GM18868 (cell line): ENCODE measurements at regions not wholly inside any gene's neighbourhood (a gene's known extent, or its start where the extent isn't known, plus 50 kb on each side); places are given as distances from the start of the nearest gene placed in this dataset.

Experiments
- ATAC-seq: cut with Tn5 transposase; IDR thresholded peaks from one replicate; pipeline ENCODE4 v1.9.1; 2021; ENCODE audit warnings: mild to moderate bottlenecking, moderate library complexity; ENCODE audit not compliant: unreplicated experiment

DNA sequence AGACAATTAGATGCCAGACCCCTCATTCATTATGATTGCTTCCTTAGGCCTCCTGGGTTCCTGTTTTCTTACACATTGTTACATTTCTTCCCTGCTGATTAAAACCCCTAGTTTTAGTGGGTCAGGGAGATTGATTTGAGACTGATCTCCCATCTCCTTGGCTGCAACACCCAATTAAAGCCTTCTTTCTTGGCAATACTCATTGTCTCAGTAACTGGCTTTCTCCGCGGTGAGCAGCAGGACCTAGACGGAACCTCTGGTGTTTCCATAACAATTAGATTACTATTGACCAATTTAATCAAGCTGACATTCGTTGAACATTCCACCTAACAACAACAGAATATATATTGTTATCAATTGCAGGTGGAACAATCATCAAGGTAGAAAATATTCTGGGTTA, 1676.4 kb upstream of the SLC39A10 start:
- no peak for ATAC-seq

DNA sequence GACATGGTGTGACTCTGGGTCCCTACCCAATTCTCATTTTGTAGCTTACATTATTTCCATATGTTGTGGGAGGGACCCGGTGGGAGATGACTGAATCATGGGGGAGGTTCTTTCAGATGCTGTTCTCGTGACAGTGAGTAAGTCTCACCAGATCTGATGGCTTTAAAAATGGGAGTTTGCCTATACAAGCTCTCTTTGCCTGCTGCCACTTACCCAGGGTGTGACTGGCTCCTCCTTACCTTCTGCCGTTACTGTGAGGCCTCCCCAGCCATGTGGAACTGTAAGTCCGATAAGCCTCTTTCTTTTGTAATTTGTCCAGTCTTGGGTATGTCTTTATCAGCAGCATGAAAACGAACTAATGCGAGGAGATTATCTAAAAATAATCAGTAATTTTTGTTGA, 1683.2 kb upstream of the SLC39A10 start:
- no peak for ATAC-seq

DNA sequence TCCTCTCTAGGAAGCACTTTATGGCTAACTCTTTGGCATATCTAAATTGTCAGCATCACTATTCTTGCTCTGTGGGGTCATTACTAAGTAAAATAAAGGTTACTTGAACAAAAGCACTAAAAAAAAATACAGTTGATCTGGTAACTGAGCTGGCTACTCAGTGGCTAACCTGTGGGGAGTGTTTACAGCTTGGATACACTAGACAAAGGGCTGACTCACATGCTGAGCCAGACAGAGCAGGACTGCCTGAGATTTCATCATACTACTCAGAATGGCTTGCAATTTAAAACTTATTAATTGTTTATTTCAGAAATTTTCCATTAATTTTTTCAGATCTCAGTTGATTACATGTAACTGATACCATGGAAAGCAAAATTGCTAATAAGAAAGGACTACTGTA, 1690.4 kb upstream of the SLC39A10 start:
- no peak for ATAC-seq

DNA sequence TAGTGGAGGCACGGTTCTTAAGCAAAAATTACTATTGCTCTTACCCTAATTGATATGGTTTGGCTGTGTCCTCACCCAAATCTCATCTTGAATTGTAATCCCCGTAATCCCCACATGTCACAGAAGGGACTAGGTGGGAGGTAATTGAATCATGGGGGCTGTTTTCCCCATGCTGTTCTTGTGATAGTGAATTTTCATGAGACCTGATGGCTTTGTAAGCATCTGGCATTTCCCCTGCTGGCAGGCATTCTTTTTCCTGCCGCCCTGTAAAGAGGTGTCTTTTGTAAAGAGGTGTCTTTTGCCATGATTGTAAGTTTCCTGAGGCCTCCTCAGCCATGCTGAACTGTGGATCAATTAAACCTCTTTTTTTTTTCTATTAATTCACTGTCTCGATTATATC, 1691.8 kb upstream of the SLC39A10 start:
- ATAC-seq, result no peak

DNA sequence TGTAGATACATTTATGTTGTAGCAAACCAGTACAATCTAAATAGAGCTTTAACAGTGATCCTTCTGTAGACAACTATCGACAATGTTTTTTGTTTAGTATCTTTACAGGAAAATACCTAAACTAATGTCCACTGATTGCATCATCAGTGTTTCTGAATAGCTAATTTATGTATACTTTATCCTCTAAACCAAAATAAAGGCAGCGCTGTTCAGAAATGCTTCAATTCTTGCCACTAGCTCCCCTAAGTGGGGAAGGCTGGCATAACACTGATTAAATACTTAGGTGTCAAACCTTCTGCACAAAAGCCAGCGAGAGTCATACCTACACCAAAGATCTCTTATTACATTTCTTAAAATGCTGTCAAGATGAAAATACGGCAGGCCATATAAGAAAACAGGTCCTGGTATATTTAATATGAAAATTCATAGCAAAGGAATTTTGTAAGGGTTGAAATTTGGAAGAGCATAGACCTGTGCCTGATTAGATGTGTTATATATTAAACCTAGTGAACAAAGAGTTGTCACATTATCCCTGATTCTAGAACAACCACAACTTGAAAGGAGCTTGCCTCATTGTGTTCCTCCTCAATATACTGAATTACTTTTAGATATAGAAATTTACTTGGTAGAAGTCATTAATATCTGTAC, 1693.4 kb upstream of the SLC39A10 start:
- ATAC-seq, result peak; percentile 80

DNA sequence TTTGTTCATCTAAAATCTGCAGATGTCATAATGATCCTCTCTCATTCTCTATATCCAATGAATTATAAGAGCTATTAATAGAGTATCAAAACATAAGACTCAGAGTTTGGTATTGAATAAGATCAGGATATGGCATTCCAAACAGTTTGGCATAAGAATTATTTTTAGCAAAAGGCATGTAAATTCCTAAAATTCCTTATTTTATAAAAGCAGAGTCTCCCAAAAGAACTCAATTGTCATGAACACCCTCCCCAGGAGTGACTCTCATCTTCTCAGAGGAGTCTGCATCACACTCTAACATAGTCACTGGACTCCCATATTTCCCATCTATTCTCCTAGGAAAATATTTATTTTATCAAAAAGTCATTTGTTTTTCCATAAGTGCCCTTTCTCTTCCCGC, 1710.2 kb upstream of the SLC39A10 start:
- no peak for ATAC-seq

DNA sequence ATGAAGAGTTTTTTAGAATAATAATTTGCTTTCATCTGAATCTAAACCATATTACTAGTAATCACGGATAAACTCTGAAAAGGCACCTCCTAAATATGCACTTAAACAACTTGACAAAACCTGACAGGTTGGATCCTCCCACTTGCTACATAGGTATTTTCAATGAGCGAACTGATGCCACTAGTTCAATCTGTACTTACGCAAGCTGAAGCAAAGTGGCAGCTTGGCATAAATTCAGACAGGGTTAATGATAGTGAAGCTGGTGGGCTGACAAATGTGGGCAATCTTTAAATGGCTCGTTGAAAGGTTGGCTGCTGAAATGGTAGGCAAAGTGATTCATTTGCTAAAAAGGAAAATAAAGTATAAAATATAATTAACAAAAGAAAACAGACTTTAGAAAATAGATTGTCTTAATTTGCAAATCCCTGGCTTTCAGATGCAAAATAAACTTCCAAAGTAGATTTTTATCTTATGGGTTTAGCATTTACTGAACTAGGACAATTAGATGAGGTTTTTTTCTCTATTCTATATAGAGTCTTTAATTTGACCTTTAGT, 1713.5 kb upstream of the SLC39A10 start:
- no peak for ATAC-seq

DNA sequence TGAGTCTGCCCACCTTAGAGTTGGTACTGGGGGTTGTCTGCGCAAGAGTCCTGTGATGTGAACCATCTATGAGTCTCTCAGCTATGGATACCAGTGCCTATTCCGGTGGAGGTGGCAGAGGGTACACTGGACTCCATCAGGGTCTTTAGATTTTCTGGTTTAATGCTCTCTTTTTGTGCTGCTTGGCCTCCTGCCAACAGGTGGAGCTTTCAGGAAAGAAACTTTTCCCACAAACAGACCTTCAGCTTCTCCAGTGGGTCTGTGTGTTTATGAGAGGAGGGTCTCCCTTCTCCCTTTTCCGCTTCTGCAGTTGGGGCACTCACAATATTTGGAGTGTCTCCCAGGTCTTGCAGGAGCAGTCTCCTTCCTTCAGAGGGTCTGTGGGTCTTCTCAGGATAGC, 1721.9 kb upstream of the SLC39A10 start:
- ATAC-seq, result no peak

DNA sequence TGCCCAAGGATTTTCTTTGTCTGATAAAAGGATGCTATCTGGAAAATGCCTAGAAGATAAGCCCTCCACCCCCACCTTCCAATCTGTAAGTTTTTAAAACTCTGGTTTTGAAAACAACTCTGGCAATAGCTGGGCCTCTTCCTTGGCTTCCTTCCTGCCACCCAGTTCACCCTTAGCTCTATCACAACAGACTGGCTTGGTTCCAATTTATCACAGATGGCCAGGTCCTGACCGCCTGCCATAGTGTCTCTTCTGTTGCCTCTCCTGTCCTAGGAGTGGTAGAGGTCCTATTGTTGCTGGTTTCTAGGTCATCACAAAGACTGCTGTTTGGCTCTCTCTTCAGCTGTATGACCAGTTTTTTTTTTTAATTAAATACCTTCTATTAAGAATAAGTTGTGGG, 1727.9 kb upstream of the SLC39A10 start:
- no peak for ATAC-seq

DNA sequence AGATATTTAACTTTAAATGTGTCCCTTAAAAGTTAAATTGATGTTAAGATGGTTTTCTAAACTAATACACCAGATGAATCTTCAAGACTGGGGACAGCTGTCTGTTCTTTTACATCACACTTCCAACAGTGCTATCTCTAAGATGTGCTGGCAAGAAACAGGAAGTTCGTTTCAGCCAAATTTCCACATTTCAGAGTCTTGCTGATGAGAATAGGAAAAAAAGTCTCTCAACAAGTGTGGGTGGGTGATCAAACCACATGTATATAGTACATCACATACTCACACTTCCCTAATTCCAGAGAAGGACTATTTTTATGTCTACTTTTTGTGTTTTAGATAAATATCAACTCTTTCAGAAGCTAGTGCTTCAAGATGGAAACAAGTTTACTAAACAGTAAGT, 1712.8 kb upstream of the TMEFF2 start:
- ATAC-seq, result no peak

DNA sequence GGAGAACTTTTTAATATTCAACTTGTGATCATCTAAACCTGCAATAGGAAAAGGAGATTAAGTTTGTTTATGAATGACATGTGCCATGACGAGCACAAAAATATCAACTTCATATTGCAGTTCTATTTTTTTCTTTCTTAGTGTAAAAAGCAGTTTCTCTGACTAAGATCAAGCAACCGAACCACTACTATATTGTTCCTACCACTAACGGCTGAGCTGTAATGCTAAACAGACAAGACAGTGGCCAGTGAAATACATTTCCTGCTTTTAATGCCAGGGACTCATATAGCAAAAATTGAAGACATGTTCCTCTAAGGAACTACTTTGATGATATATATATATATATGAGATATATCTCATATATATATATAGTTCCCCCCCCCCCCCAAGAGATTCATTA, 1705.6 kb upstream of the TMEFF2 start:
- no peak for ATAC-seq

DNA sequence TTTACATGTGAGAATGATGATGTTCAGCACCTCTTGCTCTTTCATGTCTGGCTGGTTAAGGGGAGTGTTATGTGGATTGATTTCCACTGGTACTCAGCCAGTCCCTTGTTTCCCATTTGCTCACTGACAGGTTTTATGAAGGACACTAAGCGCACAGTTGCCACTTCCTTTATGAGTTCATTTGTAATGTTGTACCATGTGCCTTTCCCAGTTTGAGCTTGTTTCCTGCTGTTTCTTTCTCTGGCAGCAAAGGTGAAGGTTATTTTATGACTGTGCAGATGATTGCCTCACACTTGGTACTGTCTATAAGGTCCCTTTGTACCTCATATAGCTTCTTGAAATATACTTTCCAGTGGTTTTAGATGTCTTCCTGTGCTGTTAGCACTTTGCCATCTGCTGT, 1700.5 kb upstream of the TMEFF2 start:
- no peak for ATAC-seq

DNA sequence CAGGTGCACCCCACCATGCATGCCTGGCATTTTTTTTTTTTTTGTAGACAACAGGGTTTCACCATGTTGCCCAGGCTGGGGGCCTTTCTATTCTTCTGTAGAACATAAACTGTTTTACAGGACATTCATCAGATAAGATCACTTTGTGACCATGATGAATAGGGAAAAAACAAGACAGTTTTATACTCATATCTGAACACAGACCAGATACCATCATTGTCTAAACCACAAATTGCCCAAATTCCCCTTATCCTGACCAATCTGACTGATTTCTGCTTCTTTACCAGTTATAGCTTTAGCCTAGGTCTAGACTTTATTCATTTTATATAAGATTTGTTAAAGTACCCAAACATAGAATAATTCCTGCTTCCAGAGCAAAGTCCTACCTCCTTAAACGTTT, 1699.3 kb upstream of the TMEFF2 start:
- ATAC-seq, result peak; percentile 55

DNA sequence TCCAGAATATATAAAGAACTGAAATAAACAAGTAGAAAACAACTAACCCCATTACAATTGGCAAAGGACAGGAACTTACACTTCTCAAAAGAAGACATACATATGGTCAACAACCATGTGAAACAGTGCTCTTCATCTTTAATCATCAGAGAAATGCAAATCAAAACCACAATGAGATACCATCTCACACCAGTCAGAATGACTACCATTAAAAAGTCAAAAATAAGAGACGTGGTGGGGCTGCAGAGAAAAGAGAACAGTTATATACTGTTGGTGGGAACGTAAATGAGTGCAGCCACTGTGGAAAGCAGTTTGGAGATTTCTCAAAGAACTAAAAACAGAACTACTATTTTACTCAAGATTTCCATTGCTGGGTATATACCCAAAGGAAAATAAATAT, 1696.3 kb upstream of the TMEFF2 start:
- ATAC-seq, result peak; percentile 77

DNA sequence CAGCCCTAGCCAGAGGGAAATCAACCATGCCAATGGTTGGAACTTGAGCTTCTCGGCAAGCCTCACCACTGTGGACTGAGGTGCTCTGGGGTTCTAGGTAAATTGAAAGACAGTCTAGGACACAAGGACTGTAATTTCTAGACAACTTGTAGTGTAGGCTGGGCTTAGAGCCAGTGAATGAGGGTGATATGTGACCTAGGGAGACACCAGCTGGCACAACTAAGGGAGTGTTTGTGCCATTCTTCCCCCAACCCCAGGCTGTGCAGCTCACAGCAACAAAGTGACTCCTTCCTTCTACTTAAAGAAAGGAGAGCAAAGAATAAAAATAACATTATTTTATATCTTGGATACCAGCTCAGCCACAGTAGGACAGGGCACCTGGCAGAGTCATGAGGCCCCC, 1690.7 kb upstream of the TMEFF2 start:
- ATAC-seq, result no peak

DNA sequence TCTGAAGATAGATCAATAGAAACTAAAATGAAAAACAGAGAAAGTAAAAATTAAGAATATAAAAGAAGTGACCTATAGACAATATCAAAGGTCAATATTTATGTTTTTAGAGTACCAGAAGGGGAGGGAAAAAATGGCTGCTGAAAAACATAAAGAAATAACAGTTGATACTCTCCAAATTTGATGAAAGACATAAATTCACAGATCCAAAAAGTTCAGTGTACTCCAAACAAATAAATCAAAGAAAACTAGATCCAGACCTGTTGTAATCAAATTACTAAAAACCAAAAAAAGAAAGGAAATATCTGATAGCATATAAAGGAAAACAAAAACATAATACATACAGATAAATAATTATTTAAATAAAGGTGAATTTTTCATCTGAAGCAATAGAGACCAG, 1689.1 kb upstream of the TMEFF2 start:
- no peak for ATAC-seq

DNA sequence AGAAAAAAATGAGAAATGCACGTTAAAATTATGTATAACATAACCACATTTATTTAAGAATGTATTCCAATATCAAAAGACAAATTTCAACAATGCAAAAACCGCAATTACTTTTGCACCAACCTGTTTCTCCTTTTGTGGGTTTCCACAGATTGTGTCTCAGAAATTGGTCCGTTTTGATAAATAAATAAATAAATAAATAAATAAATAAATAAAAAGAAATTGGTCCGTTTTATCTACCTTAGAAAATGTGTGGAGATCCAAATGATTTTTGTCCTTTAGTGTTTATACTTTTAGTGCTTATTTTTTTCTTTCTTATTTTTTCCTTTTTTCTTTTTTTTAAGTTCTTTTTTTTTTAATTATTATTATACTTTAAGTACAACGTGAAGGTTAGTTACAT, 1682.2 kb upstream of the TMEFF2 start:
- ATAC-seq, result no peak

DNA sequence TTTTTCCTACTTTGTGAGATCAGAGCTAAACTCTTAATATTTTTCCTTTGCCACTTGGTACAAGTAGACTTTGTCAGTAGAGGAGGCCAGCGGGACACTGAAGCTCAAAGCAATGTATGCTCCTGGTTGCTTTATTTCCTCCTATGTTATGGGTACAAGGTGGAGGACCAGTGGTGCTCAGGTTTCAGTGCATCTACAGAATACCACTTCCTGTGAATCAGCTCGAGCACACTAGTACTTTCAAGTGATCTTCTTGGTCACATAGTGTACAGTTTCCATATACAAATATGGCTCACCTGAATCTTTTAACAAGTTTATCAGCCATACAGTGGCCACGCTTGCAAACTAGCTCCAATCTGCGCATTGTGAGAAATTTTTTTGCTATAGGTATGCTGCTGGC, 1674.8 kb upstream of the TMEFF2 start:
- ATAC-seq, result no peak

DNA sequence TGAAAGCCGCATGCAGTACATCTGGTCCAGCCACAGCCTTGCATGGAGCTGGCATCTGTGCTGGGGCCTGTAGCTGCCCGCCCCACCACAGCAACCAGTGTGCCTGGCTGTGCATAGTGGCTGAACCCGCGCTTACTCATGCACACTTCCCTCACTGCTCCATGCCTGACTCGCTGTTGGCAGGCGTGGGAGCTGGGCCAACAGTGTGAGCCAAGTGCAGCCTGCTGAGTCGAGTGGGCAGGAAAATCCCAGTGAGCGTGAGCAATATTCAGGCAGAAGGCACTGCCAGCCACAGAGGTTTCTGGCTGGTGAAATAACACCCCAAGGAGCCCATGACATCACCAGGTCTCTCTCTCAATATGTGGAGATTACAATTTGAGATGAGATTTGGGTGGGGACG, 1674.1 kb upstream of the TMEFF2 start:
- no peak for ATAC-seq

DNA sequence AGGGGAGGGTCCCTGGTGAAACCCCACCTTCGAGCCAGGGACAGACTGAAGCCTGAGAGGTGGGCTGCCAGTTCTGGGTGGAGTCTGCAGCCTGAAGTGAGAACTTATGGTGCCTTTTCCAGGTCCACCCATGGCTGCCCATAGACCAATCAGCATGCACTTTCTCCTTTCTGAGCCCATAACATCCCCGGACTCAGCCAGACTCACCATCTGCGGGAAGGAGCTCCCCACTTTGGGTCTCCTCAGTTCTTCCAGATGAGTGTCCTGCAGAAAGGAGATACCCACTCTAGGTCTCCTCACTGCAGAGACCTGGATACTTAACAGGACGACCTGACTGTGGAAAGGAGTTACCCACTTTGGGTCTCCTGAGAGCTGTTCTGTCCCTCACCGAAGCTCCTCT, 1673.4 kb upstream of the TMEFF2 start:
- ATAC-seq, result no peak

DNA sequence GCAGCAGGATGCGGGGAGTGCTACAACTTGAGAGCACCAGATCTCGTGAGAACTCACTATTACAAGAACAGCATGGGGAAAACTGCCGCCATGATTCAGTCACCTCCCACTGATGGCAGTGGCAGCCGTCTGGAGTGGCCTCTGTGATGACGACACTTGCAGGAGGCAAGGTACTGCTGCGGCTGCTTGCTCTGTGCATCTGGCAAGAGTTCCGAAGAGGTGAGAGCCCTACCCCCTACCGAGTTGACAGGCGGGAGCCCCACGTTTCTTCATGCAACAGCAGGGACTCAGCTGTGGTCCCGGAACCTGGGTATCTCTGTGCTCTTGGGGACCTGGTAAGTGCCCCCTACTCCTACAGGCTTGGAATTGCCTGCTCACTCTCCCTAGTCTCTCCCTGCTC, 1672.7 kb upstream of the TMEFF2 start:
- ATAC-seq, result no peak

DNA sequence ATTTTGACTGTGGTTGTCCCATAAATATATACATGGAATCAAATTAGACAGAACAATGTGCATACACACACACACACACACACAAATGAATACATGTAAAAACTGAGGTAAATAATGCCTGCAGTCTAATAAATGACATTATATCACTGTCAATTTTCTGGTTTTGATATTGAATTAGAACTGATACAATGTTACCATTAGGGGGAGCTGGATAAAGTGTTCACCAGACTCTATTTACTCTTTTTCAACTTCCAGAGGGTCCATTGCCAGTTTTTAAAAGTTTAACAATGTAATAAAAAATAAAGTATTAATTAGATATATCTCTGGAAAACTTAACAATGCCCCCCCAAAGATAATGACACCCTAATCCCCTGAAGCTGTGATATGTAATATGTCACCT, 1666.8 kb upstream of the TMEFF2 start:
- no peak for ATAC-seq

DNA sequence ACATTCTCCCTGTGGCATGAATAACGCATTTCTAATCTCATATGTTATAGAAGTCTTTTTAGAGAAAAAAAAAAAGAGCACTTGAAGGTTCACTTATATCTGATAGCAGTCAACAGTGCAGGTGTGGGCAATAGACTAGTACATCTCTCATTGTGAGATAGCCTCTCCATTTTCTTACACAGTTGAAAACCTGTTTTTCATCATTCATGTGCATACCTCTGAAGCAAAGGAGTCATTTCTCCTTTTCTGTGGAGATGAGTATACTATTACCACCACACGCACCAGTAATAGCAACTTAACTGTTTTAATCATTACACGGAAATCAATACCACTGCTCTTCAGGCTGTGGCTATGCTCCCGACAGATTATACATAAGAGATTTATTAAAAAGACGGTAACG, 1653.3 kb upstream of the TMEFF2 start:
- no peak for ATAC-seq
